ENCODE measurements at regions not wholly inside any gene's neighbourhood (a gene's known extent, or its start where the extent isn't known, plus 50 kb on each side); places are given as distances from the start of the nearest gene placed in this dataset.
A peak's percentile ranks its signal among the peaks of the same experiment; 100 is the strongest.

DNA sequence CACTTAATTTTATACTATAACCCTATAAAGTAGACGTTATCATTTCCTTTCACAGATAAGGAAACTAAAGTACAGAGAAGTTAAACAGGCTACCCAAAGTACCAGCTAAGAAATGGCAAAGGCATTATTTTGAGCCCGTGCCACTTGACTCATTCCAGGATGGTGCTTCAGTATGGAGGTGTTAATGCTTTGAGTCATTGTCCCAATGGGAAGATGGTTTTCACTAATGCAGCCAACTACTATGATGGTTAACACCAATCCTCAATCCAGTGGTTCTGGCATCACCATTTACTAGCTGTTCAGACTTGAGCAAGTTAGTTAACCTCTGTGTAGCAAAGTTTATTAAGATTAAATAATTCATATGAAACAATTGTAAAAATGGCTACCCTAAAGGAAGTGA lies 123.1 kb upstream of the SLC5A12 start:
- peaks cover 0 to 70% (median 51%) of the 10 kb centered on the region in 4 donors for H3K4me1 ChIP-seq
- TF ChIP-seq POLR2A (IDR thresholded peaks at IDR 0.05) (no peak), POLR2AphosphoS5 (IDR thresholded peaks at IDR 0.05) (no peak), EP300 (IDR thresholded peaks at IDR 0.05) (no peak)
- TF ChIP-seq, protein P1, sequence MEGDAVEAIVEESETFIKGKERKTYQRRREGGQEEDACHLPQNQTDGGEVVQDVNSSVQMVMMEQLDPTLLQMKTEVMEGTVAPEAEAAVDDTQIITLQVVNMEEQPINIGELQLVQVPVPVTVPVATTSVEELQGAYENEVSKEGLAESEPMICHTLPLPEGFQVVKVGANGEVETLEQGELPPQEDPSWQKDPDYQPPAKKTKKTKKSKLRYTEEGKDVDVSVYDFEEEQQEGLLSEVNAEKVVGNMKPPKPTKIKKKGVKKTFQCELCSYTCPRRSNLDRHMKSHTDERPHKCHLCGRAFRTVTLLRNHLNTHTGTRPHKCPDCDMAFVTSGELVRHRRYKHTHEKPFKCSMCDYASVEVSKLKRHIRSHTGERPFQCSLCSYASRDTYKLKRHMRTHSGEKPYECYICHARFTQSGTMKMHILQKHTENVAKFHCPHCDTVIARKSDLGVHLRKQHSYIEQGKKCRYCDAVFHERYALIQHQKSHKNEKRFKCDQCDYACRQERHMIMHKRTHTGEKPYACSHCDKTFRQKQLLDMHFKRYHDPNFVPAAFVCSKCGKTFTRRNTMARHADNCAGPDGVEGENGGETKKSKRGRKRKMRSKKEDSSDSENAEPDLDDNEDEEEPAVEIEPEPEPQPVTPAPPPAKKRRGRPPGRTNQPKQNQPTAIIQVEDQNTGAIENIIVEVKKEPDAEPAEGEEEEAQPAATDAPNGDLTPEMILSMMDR (IDR thresholded peaks at IDR 0.05), result no peak
- H3K4me3 ChIP-seq, result no peak overlapping the region
- peak overlapping the region in 1 of 4 donors; percentile 77 for H3K27ac ChIP-seq
- H3K9me3 ChIP-seq, result no peaks in the 10 kb centered on the region
- 63 to 89% methylated on average over 2 of the region's 2 CpGs for WGBS, 2 donors
- H3K27me3 ChIP-seq, result no peaks in the 10 kb centered on the region
- intact Hi-C loops (cut with DNase I), result loop anchor here (5.0 to 10.0 kb wide), 2 partner anchors 82 to 150 kb away; partner anchors contain the start of gene FIBIN
- no peaks in the 10 kb centered on the region for H3K36me3 ChIP-seq
- DNase-seq, result no peak

DNA sequence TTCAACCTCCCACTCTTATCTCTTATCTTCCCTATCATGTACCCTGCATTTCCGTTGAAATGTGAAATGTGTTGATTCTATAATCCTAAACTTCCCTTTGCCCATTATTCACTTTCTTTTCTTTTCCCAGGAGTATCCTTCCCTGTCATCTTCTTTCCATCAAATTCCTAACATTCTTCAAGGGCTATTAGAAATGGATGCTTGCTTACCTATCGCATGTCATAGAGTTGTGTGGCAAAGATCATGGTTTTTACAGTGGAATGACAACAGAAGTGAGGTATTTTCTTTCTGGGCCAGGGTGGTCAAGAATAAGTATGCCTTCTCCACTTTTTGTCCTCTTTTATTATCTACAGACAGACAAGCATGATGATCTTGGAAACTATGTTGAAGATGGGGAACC lies 124.4 kb upstream of the SLC5A12 start:
- H3K9me3 ChIP-seq, result no peaks in the 10 kb centered on the region
- no peak for TF ChIP-seq POLR2A (IDR thresholded peaks at IDR 0.05)
- no peak for TF ChIP-seq EP300 (IDR thresholded peaks at IDR 0.05)
- no peak for TF ChIP-seq POLR2AphosphoS5 (IDR thresholded peaks at IDR 0.05)
- TF ChIP-seq, protein P1 (IDR thresholded peaks at IDR 0.05), result no peak
- H3K27ac ChIP-seq, result peak overlapping the region in 2 of 4 donors; percentile 64 to 68
- peaks cover 0 to 70% (median 49%) of the 10 kb centered on the region in 4 donors for H3K4me1 ChIP-seq
- no peak overlapping the region for H3K4me3 ChIP-seq
- H3K27me3 ChIP-seq, result no peaks in the 10 kb centered on the region
- DNase-seq, result no peak
- WGBS, 2 donors, result 58 to 76% methylated on average over 2 of the region's 2 CpGs
- no peaks in the 10 kb centered on the region for H3K36me3 ChIP-seq
- intact Hi-C loops (cut with DNase I), result loop anchor here (5.0 to 10.0 kb wide), 2 partner anchors 81 to 149 kb away; partner anchors contain the start of gene FIBIN

DNA sequence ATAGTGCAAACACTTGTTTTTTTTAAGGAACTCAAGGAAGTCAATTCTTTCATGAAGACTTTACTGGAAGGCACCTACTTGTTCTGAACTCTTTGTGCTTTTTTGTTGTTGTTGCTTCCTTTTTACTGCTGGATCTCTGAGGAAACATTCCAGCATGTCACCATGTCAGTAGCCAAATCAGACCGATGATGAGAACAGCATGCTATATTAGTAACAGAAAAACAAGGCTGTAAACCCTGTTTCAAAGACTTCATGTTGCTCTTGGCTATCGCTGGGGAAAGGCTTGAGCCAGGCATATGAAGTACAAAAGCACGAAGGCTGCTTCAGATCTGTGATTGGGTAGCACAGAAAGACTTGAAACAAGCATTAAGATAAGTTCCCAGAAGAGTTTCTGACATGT lies 125.6 kb upstream of the SLC5A12 start:
- H3K27ac ChIP-seq, result peak overlapping the region in 3 of 4 donors; percentile 57 to 68 (median 64)
- peaks cover 0 to 58% (median 37%) of the 10 kb centered on the region in 4 donors for H3K4me1 ChIP-seq
- H3K27me3 ChIP-seq, result no peaks in the 10 kb centered on the region
- H3K36me3 ChIP-seq, result no peaks in the 10 kb centered on the region
- no peak overlapping the region for H3K4me3 ChIP-seq
- TF ChIP-seq POLR2A (IDR thresholded peaks at IDR 0.05) (no peak), POLR2AphosphoS5 (IDR thresholded peaks at IDR 0.05) (peak in 3 of 4 donors; percentile 18 to 46 (median 28))
- intact Hi-C loops (cut with DNase I), result loop anchor here (5.0 to 10.0 kb wide), 2 partner anchors 80 to 147 kb away; partner anchors contain the start of gene FIBIN
- peak; percentile 70 for DNase-seq
- H3K9me3 ChIP-seq, result no peaks in the 10 kb centered on the region
- WGBS, 2 donors, result 82 to 83% methylated on average over 3 of the region's 3 CpGs

DNA sequence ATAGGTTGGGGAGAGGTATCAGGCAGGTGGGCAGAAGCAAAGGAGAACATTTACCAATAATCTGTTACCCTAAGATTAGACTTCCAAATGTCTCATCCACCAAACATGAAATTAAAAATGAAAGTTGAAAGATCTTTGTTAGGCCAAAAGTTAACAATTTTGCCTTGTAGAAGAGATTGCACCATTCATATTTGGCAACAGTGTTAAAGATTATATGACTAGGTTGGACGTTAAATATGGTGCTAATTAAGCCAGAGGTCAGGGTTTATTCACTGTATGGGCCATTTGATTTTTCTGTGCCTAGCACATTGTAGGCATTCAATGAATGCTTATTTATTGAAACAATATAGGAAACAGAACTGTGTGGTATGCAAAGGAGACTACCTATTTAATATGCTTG lies 126.1 kb upstream of the SLC5A12 start:
- no peaks in the 10 kb centered on the region for H3K9me3 ChIP-seq
- no peak overlapping the region for H3K4me3 ChIP-seq
- intact Hi-C loops (cut with DNase I), result loop anchor here (5.0 to 10.0 kb wide), 2 partner anchors 79 to 147 kb away; partner anchors contain the start of gene FIBIN
- no peak for DNase-seq
- H3K27me3 ChIP-seq, result no peaks in the 10 kb centered on the region
- 9 to 43% methylated on average over 1 of the region's 1 CpG for WGBS, 2 donors
- no peaks in the 10 kb centered on the region for H3K36me3 ChIP-seq
- peak overlapping the region; percentile 57 to 68 (median 64) for H3K27ac ChIP-seq
- peaks cover 0 to 53% (median 33%) of the 10 kb centered on the region in 4 donors for H3K4me1 ChIP-seq
- TF ChIP-seq POLR2AphosphoS5 (IDR thresholded peaks at IDR 0.05) (no peak), POLR2A (IDR thresholded peaks at IDR 0.05) (no peak), EP300 (IDR thresholded peaks at IDR 0.05) (no peak)
- TF ChIP-seq, protein P1 (IDR thresholded peaks at IDR 0.05), result no peak

DNA sequence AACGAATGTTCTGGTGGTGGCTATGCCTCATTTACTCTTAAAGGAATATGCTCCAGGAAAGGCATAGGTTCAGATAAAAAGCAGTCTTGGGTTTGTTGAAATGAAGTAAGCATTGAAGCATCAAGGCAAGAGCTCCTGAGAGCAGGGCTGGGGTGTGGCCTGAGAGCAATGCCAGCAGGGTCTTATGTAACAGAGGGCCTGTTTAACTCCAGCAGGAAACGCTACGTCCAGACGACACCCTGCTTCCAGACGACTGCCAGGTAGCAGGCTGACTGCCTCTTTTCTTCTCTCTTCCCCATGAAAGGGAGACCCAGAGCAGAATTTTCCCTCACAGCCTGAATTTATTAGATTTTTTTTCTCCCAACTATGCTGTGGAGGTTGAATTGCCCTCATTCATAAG lies 127.2 kb upstream of the SLC5A12 start:
- WGBS, 2 donors, result 16 to 48% methylated on average over 5 of the region's 5 CpGs
- Histone ChIP-seq H3K27ac (peak overlapping the region; percentile 31 to 68 (median 60)), H3K36me3 (no peaks in the 10 kb centered on the region), H3K4me1 (peaks cover 0 to 50% (median 28%) of the 10 kb centered on the region in 4 donors), H3K4me3 (no peak overlapping the region), H3K27me3 (no peaks in the 10 kb centered on the region), H3K9me3 (no peaks in the 10 kb centered on the region)
- TF ChIP-seq POLR2AphosphoS5 (IDR thresholded peaks at IDR 0.05) (no peak), POLR2A (IDR thresholded peaks at IDR 0.05) (no peak), EP300 (IDR thresholded peaks at IDR 0.05) (no peak)
- TF ChIP-seq, protein P1 (IDR thresholded peaks at IDR 0.05), result no peak
- intact Hi-C loops (cut with DNase I), result loop anchor here (5.0 to 10.0 kb wide), 2 partner anchors 78 to 146 kb away; partner anchors contain the start of gene FIBIN
- peak; percentile 81 for DNase-seq
